HG03135 (cell line): ENCODE measurements at regions not wholly inside any gene's neighbourhood (a gene's known extent, or its start where the extent isn't known, plus 50 kb on each side); places are given as distances from the start of the nearest gene placed in this dataset.

Experiments
- ATAC-seq: cut with Tn5 transposase; IDR thresholded peaks from one replicate; pipeline ENCODE4 v1.9.1; 2021; ENCODE audit warnings: mild to moderate bottlenecking, moderate library complexity; ENCODE audit not compliant: unreplicated experiment

DNA sequence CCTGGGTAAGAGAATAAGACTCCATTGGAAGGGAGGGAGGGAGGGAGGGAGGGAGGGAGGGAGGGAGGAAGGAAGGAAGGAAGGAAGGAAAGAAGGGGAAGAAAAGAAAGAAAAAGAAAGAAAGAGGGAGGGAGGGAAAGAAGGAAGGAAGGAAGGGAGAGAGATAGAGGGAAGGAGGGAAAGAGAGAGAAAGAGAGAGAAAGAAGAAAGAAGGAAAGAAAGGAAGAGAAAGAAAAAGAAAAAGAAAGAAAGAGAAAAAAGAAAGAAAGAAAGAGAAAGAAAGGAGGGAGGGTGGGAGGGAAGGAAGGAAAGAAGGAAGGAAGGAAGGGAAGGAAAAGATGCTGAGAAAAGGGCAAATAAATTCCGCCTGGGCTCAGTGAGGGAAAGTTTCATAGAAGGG lies 74.7 kb upstream of the IFNAR2 start:
- no peak for ATAC-seq

GRCh38 chr21:33155422-33155821 lies 74.3 kb upstream of the IFNAR2 start:
- no peak for ATAC-seq

- no peak for ATAC-seq
Measured at GRCh38 chr21:33157303-33157702, 72.4 kb upstream of the IFNAR2 start.

DNA sequence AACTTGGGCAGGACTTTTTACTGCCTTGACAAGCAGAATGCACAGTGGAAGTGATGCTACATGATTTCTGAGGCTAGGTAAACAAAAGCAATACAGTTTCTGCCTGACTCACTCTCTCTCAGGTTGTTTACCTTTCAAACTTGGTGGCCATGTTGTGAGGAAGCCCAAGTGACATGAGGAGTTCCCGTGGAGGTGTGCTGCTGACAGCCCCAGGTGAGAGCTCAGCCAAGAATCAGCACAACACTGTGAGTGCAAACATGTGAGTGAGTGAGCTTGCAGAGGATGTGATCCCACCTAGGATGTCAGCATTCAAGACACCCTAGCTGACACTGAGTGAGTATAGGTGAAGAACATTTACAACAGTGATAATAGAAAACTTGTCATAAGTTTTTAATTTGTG lies 71.1 kb upstream of the IFNAR2 start:
- no peak for ATAC-seq

GRCh38 chr21:33162436-33162951 lies 67.2 kb upstream of the IFNAR2 start:
- no peak for ATAC-seq

DNA sequence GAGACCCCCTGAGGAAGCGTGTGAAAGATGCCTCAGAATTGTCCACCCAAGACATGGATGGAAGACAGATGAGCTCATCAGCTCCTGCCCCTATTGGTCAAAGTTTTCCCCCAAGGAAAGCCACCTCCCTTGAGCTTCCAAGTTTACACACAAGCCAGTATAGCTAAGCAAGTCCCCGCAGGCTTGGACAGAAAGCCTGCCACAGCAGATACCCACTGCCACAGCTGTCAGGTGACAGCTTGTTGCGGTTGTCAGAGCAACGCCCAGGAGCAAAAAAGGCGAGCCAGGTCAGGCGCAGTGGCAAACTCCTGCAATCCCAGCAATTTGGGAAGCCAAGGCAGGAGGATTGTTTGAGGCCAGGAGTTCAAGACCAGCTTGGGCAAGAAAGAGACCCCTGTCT lies 60.9 kb upstream of the IFNAR2 start:
- no peak for ATAC-seq

GRCh38 chr21:33169359-33169758 lies 60.4 kb upstream of the IFNAR2 start:
- no peak for ATAC-seq

DNA sequence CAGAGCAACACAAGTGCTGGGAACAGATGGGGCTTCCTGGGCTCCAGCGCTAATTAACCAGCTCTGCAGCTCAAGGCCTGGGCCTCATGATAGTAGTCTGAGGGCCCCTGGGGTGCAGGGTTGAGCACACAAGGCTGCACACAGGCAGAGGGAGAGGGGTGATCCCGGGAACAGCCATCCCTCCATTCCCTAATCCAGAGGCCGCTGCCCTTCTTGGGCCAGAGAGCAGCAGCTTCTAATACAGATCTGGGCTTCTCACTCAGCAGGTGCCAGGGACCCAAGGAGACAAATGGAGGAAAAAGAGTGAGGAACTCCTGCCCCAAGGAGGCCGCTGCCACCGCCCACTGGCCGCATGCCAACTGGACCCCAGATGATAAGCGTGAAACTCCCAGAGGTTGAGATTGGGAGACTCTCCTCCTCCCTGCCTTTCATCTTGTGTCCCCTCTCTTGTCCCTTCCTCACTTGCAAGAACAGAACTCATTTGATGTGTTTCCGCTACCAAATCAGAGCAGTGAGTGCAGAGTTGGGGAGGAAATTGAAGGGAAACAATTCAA lies 58.0 kb upstream of the IFNAR2 start:
- ATAC-seq, result no peak

DNA sequence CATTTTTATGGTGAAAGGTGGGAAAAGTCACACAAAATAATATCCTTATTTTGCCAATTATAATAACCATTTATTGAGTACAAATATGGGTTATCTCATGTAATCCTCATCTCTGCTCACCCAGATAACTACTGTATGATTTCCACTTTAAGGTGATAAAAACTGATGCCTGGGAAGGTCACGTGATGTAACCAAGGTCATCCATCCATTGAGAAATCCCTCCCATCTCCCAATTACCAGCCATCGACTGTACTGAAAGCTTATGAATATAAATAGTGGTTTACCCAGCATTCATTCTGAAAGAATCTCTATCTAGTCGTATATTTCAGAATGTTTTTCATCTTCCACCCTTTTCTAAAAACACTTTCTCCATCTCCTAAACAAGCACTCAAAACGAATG lies 55.0 kb upstream of the IFNAR2 start:
- no peak for ATAC-seq
